ENCODE measurements at regions not wholly inside any gene's neighbourhood (a gene's known extent, or its start where the extent isn't known, plus 50 kb on each side); places are given as distances from the start of the nearest gene placed in this dataset.

- TF ChIP-seq, protein P1, sequence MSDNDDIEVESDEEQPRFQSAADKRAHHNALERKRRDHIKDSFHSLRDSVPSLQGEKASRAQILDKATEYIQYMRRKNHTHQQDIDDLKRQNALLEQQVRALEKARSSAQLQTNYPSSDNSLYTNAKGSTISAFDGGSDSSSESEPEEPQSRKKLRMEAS (IDR thresholded peaks at IDR 0.05), result no peak
- no peak for TF ChIP-seq FOXM1 (IDR thresholded peaks at IDR 0.05; ENCODE audit: borderline replicate concordance, low read depth)
- TF ChIP-seq USF1 (IDR thresholded peaks at IDR 0.05), result no peak
- no peak for TF ChIP-seq REST (IDR thresholded peaks at IDR 0.05; ENCODE audit: low read depth)
- no peak for TF ChIP-seq RAD21 (IDR thresholded peaks at IDR 0.05; ENCODE audit: low read depth)
- no peak for TF ChIP-seq CEBPB (IDR thresholded peaks at IDR 0.05)
- TF ChIP-seq EP300 (IDR thresholded peaks at IDR 0.05; ENCODE audit: borderline replicate concordance), result no peak
- no peak for TF ChIP-seq NFIC (IDR thresholded peaks at IDR 0.05)
Measured at GRCh38 chr5:115424030-115424429, 120.5 kb downstream of the FEM1C start.

All from Ishikawa (cell line).